Transverse colon (tissue), 4 donors: ENCODE measurements at regions not wholly inside any gene's neighbourhood (a gene's known extent, or its start where the extent isn't known, plus 50 kb on each side); places are given as distances from the start of the nearest gene placed in this dataset.

Experiments
- DNase-seq: peaks from one replicate; pipeline ENCODE4 v3.0.0-alpha.2; 2019
- H3K27ac ChIP-seq, 4 donors: fragments of 200-600 bp; sonication (generic); 2 replicates each; pipeline ENCODE4 v1.5.1; 2016 to 2018; ENCODE audit warnings: inconsistent platforms in 4 of 4
- H3K27me3 ChIP-seq: fragments of 200-600 bp; sonication (generic); 2 replicates; pipeline ENCODE4 v1.5.1; 2017; ENCODE audit warnings: inconsistent platforms
- H3K36me3 ChIP-seq, 4 donors: fragments of 200-600 bp; sonication (generic); 2 replicates each; pipeline ENCODE4 v1.5.1; 2017 to 2019; ENCODE audit warnings: inconsistent platforms in 4 of 4
- H3K4me1 ChIP-seq, 4 donors: fragments of 200-600 bp; sonication (generic); 2 replicates each; pipeline ENCODE4 v1.5.1; 2017 to 2020; ENCODE audit warnings: inconsistent platforms in 4 of 4
- H3K4me3 ChIP-seq, 4 donors: fragments of 200-600 bp; sonication (generic); 1 replicate in 1 of 4; 2 replicates in 3 of 4; pipeline versions ENCODE4 v1.5.1 to v1.6.1; 2017 to 2019; ENCODE audit warnings: inconsistent platforms in 4 of 4
- H3K9me3 ChIP-seq, 2 donors: fragments of 200-600 bp; sonication (generic); 2 replicates each; pipeline ENCODE4 v1.5.1; 2017 to 2019; ENCODE audit warnings: inconsistent platforms in 2 of 2
- CTCF ChIP-seq, 5 experiments: fragments of 200-600 bp in 3 of 5; fragments of 450-650 bp in 2 of 5; sonication (generic) in 3 of 5; IDR thresholded peaks; 1 replicate in 2 of 5; 2 replicates in 3 of 5; pipeline ENCODE4 v1.5.1; 2016 to 2017; ENCODE audit warnings: antibody characterized with exemption in 5 of 5, inconsistent platforms in 3 of 5, mild to moderate bottlenecking in 2 of 5, moderate library complexity in 1 of 5
- EP300 ChIP-seq: sonication (generic); formaldehyde crosslinking; IDR thresholded peaks from one replicate; pipeline ENCODE4 v1.6.1; 2017; ENCODE audit warnings: antibody characterized with exemption, low read depth
- POLR2A ChIP-seq: fragments of 450-650 bp; IDR thresholded peaks from one replicate; pipeline ENCODE4 v1.6.1; 2016; ENCODE audit warnings: antibody characterized with exemption, mild to moderate bottlenecking, moderate library complexity
- POLR2AphosphoS5 ChIP-seq, 3 donors: sonication (generic); formaldehyde crosslinking; IDR thresholded peaks; one replicate each; pipeline ENCODE4 v1.6.1; 2016; ENCODE audit warnings: antibody characterized with exemption in 3 of 3
- WGBS, 2 donors: methylation state at CpG; one replicate each; pipeline ENCODE4 v1.1.5; 2018; ENCODE audit warnings: low coverage in 1 of 2; 5-methylcytosine and 5-hydroxymethylcytosine counted together
- in situ Hi-C, 4 donors: fragments of 200-750 bp; cut with MboI; loops; one replicate each; pipeline versions ENCODE4 v1.15.0 to v1.15.1; 2017; ENCODE audit warnings: low sequenced_read_pairs in 3 of 4, low pct_ligation_motif_present in 1 of 4, low pct_unique_long_range_greater_than_20kb in 1 of 4
- intact Hi-C: fragments of 100-400 bp; cut with DNase I; formaldehyde crosslinking; loops from one replicate; pipeline ENCODE4 v1.15.1; 2023; ENCODE audit warnings: low total_unique reads

DNA sequence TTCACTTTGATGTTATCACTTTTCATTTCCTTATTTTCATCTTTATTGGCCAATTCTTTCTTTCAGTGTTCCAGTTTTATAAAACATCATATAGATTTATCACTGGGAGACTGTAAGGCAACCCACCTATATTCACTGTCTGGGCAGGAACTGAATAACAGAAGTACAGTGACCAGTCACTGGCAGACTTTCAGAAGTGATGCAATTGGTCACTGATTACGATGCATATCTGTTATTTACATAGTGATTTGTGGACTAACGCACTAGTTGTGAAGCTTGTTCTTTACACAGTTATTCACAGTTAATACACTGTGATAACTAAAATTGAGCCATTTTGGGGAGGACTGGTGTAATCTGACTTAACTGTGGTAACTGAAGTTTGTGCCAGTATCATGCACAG lies 190.2 kb upstream of the DPH6 start:
- intact Hi-C loops (no loop called here), in situ Hi-C loops (no loop called here)
- Histone ChIP-seq H3K36me3 (no peaks in the 10 kb centered on the region), H3K4me3 (no peak overlapping the region), H3K27me3 (no peaks in the 10 kb centered on the region), H3K9me3 (no peaks in the 10 kb centered on the region), H3K4me1 (no peaks in the 10 kb centered on the region), H3K27ac (no peak overlapping the region)
- no peak for DNase-seq
- 41% methylated on average over 2 of the region's 2 CpGs; no CpG with 5 or more reads in 1 of the 2 donors for WGBS, 2 donors
- TF ChIP-seq POLR2A (no peak), EP300 (no peak), CTCF (IDR thresholded peaks at IDR 0.05) (no peak), POLR2AphosphoS5 (IDR thresholded peaks at IDR 0.05) (no peak)

DNA sequence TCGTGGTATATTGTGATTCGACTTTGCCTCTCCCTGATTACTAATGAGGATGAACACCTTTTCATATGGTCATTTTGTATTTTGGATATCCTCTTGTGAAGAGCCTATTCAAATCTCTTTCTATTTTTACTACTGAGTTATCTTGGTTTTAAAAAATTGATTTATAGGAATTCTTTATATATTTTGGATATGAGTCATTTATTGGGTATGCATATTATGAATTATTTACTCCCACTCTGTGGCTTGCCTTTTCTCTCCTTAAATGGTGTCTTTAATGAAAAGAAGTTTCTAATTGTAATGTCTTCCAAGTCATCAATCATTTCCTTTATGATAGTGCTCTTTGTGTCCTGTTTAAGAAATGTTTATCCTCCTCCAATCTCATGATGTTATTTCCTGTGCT lies 191.5 kb upstream of the DPH6 start:
- H3K9me3 ChIP-seq, result peaks cover 0 to 1% of the 10 kb centered on the region in 2 donors
- H3K36me3 ChIP-seq, result no peaks in the 10 kb centered on the region
- H3K4me1 ChIP-seq, result no peaks in the 10 kb centered on the region
- intact Hi-C loops, result no loop called here
- H3K4me3 ChIP-seq, result no peak overlapping the region
- TF ChIP-seq POLR2AphosphoS5 (IDR thresholded peaks at IDR 0.05) (no peak), POLR2A (no peak), CTCF (IDR thresholded peaks at IDR 0.05) (no peak)
- in situ Hi-C loops, result no loop called here
- no peak for DNase-seq
- H3K27ac ChIP-seq, result no peak overlapping the region
- 88 to 90% methylated on average over 2 of the region's 2 CpGs for WGBS, 2 donors
- H3K27me3 ChIP-seq, result no peaks in the 10 kb centered on the region

DNA sequence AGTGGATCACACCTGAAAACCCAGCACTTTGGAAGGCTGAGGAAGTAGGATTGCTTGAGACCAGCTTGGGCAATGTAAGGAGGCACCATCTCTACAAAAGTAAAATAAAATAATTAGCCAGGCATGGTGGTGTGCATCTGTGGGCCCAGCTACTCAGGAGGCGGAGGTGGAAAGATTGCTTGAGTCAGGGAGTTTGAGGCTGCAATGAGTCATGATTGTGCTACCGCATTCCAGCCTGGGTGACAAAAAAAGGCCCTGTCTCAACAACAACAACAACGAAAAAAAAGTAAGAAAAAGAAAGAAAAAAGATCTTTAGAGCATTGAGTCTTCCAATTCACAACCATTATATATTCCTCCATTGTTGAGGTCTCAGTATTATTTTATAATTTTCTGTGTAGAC lies 192.4 kb upstream of the DPH6 start:
- Histone ChIP-seq H3K4me1 (no peaks in the 10 kb centered on the region), H3K4me3 (no peak overlapping the region), H3K36me3 (no peaks in the 10 kb centered on the region), H3K9me3 (peaks cover 0 to 4% of the 10 kb centered on the region in 2 donors), H3K27ac (no peak overlapping the region), H3K27me3 (no peaks in the 10 kb centered on the region)
- TF ChIP-seq POLR2A, result no peak
- no peak for TF ChIP-seq EP300
- TF ChIP-seq POLR2AphosphoS5 (IDR thresholded peaks at IDR 0.05), result no peak
- TF ChIP-seq CTCF (IDR thresholded peaks at IDR 0.05), result no peak
- intact Hi-C loops, result no loop called here
- in situ Hi-C loops, result no loop called here
- 56 to 79% methylated on average over 2 to 3 of the region's 3 CpGs for WGBS, 2 donors
- no peak for DNase-seq

- DNase-seq, result no peak
- in situ Hi-C loops (no loop called here), intact Hi-C loops (no loop called here)
- H3K4me1 ChIP-seq, result no peaks in the 10 kb centered on the region
- no peak overlapping the region for H3K4me3 ChIP-seq
- H3K36me3 ChIP-seq, result no peaks in the 10 kb centered on the region
- TF ChIP-seq EP300, result no peak
- no peak for TF ChIP-seq POLR2AphosphoS5 (IDR thresholded peaks at IDR 0.05)
- TF ChIP-seq POLR2A, result no peak
- TF ChIP-seq CTCF (IDR thresholded peaks at IDR 0.05), result no peak
- no peak overlapping the region for H3K27ac ChIP-seq
- H3K9me3 ChIP-seq, result peaks cover 0 to 4% of the 10 kb centered on the region in 2 donors
- H3K27me3 ChIP-seq, result no peaks in the 10 kb centered on the region
Measured at GRCh38 chr15:35740761-35741160, 194.8 kb upstream of the DPH6 start.
